ENCODE measurements at regions not wholly inside any gene's neighbourhood (a gene's known extent, or its start where the extent isn't known, plus 50 kb on each side); places are given as distances from the start of the nearest gene placed in this dataset.
"Not testable (repeated sequence)": the region's sequence is repeated elsewhere in the genome, so short reads cannot be mapped to it uniquely, and the experiment has no call there.

DNA sequence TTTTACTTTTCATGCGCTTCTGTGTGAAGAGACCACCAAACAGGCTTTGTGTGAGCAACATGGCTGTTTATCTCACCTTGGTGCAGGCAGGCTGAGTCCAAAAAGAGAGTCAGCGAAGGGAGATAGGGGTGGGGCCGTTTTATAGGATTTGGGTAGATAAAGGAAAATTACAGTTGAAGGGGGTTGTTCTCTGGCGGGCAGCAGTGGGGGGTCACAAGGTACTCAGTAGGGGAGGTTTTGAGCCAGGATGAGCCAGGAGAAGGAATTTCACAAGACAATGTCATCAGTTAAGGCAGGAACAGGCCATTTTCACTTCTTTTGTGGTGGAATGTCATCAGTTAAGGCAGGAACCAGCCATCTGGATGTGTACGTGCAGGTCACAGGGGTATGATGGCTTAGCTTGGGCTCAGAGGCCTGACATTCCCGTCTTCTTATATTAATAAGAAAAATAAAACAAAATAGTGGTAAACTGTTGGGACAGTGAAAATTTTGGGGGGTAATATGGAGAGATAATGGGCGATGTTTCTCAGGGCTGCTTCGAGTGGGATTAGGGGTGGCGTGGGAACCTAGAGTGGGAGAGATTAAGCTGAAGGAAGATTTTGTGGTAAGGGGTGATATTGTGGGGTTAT is 670.0 kb downstream of the SUCLG1 start:
- not testable (repeated sequence) for H3K36me3 ChIP-seq (ENCODE audit: control insufficient read depth, insufficient read depth, low read length); H3K4me3 ChIP-seq (replicated peaks; ENCODE audit: low read depth, low read length); DNase-seq (ENCODE audit: extremely low read depth, insufficient read length)

DNA sequence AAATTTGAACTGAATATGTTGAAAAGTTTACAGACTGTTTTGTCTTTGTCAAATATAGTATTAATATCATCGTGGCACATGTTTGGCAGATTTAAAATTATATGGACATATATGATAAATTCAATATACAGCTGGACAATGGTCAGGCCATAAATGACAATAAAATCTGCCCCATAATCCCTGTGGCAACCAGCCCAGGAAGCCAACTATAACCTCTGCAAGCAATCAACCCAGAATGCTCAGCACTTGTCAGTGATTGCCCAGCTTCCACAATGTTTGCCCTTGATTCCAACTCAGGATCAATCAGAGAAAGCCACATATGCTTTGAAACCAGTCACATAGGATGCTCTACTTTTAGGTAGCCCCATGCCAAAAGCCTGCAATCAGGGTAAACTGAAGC is 671.9 kb downstream of the SUCLG1 start:
- no peak for DNase-seq (ENCODE audit: extremely low read depth, insufficient read length)
- TF ChIP-seq CTCF (IDR thresholded peaks at IDR 0.05; ENCODE audit: insufficient read depth, low read length, poor library complexity, severe bottlenecking): no peak
- H3K4me3 ChIP-seq (replicated peaks; ENCODE audit: low read depth, low read length): no peak overlapping the region
- no peaks in the 10 kb centered on the region for H3K27me3 ChIP-seq (replicated peaks; ENCODE audit: control insufficient read depth, insufficient read depth, low read length)
- no peaks in the 10 kb centered on the region for H3K36me3 ChIP-seq (ENCODE audit: control insufficient read depth, insufficient read depth, low read length)

More for the DNA sequence above, 670.0 kb downstream of the SUCLG1 start:
- H3K27me3 ChIP-seq (replicated peaks; ENCODE audit: control insufficient read depth, insufficient read depth, low read length): not testable (repeated sequence)

DNA sequence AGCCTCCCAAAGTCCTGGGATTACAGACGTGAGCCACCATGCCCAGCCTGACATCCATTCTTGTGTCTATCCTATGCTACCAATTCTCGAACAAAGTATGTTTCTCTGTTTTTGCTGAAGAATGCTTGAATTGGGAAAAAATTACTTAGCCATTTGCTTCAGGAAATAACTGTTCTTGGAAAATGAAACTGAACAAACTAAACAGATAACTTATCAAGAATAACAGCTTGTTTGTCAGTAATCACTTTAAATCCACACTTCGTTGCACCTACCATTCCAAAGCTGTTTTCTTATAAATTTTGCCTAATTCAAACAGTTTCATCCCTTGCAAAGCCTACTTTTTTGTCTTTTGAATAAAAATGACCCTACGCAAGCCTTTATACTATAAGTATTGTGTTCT is 672.9 kb downstream of the SUCLG1 start:
- Histone ChIP-seq H3K27me3 (replicated peaks; ENCODE audit: control insufficient read depth, insufficient read depth, low read length) (no peaks in the 10 kb centered on the region), H3K4me3 (replicated peaks; ENCODE audit: low read depth, low read length) (no peak overlapping the region), H3K36me3 (ENCODE audit: control insufficient read depth, insufficient read depth, low read length) (no peaks in the 10 kb centered on the region)
- DNase-seq (ENCODE audit: extremely low read depth, insufficient read length): no peak
- no peak for TF ChIP-seq CTCF (IDR thresholded peaks at IDR 0.05; ENCODE audit: insufficient read depth, low read length, poor library complexity, severe bottlenecking)

- Histone ChIP-seq H3K27me3 (replicated peaks; ENCODE audit: control insufficient read depth, insufficient read depth, low read length) (no peaks in the 10 kb centered on the region), H3K36me3 (ENCODE audit: control insufficient read depth, insufficient read depth, low read length) (no peaks in the 10 kb centered on the region), H3K4me3 (replicated peaks; ENCODE audit: low read depth, low read length) (no peak overlapping the region)
- no peak for TF ChIP-seq CTCF (IDR thresholded peaks at IDR 0.05; ENCODE audit: insufficient read depth, low read length, poor library complexity, severe bottlenecking)
- no peak for DNase-seq (ENCODE audit: extremely low read depth, insufficient read length)
Observed at GRCh38 chr2:83784947-83785346, 674.1 kb downstream of the SUCLG1 start.

- H3K4me3 ChIP-seq (replicated peaks; ENCODE audit: low read depth, low read length): no peak overlapping the region
- no peak for TF ChIP-seq CTCF (IDR thresholded peaks at IDR 0.05; ENCODE audit: insufficient read depth, low read length, poor library complexity, severe bottlenecking)
- H3K36me3 ChIP-seq (ENCODE audit: control insufficient read depth, insufficient read depth, low read length): no peaks in the 10 kb centered on the region
- DNase-seq (ENCODE audit: extremely low read depth, insufficient read length): no peak
- no peaks in the 10 kb centered on the region for H3K27me3 ChIP-seq (replicated peaks; ENCODE audit: control insufficient read depth, insufficient read depth, low read length)
Observed at GRCh38 chr2:83784315-83784714, 674.8 kb downstream of the SUCLG1 start.

DNA sequence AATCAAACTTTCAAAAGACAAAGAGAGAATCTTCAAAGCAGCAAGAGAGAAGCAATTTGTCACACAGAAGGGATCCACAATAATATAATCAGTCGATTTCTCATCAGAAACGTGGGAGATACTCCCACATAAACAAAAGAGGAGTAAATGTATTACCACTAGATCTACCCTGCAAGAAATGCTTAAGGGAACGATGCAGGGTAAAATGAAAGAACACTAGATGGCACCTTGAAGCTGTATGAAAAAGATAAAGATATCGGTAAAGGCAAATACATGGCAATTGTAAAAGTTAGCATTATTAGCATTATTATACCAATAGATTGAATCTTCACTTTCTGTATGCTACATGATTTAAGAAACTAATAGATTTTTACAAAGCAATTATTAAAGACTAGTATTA is 677.0 kb downstream of the SUCLG1 start:
- H3K36me3 ChIP-seq (ENCODE audit: control insufficient read depth, insufficient read depth, low read length): no peaks in the 10 kb centered on the region
- H3K4me3 ChIP-seq (replicated peaks; ENCODE audit: low read depth, low read length): no peak overlapping the region
- TF ChIP-seq CTCF (IDR thresholded peaks at IDR 0.05; ENCODE audit: insufficient read depth, low read length, poor library complexity, severe bottlenecking): no peak
- no peak for DNase-seq (ENCODE audit: extremely low read depth, insufficient read length)
- H3K27me3 ChIP-seq (replicated peaks; ENCODE audit: control insufficient read depth, insufficient read depth, low read length): no peaks in the 10 kb centered on the region
